K562 (cell line): ENCODE measurements at regions not wholly inside any gene's neighbourhood (a gene's known extent, or its start where the extent isn't known, plus 50 kb on each side); places are given as distances from the start of the nearest gene placed in this dataset.
"Not testable (repeated sequence)": the region's sequence is repeated elsewhere in the genome, so short reads cannot be mapped to it uniquely, and the experiment has no call there.

ENCODE experiments used
- ATAC-seq: fragments of 200-7000 bp; cut with Tn5 transposase; 3 replicates; pipeline ENCODE4 v1.9.1; 2020; ENCODE audit warnings: moderate library complexity
- BruUV-seq: library from RNA; stranded (reverse); fragments of 400-500 nt; replicated peaks from 2 replicates; lab custom pipeline; 2021; lab: Mats Ljungman, UMichigan
- CTCF ChIA-PET: fragments of 300-600 bp; formaldehyde crosslinking; extraction: SDS; loops from one replicate; lab custom pipeline; 2021; ENCODE audit warnings: low intra/inter-chr PET ratio; lab: Yijun Ruan, JAX
- POLR2A ChIA-PET: fragments of 300-600, 350-650 bp; sonication (Branson Sonifier 250); formaldehyde crosslinking; extraction: SDS; loops from one replicate; lab custom pipeline; 2021; ENCODE audit warnings: antibody characterized with exemption, inconsistent platforms; lab: Yijun Ruan, JAX
- DNase-seq, 4 experiments: peaks; one replicate each; pipeline versions ENCODE4 v3.0.0 to v3.0.0-alpha.2; 2011 to 2018; ENCODE audit warnings: low spot score in 3 of 4, mixed read lengths in 3 of 4; ENCODE audit errors: extremely low read depth in 1 of 4
- FAIRE-seq: peaks from 2 replicates; lab custom pipeline; 2011; peaks lifted over from hg19 to GRCh38; lab: Jason Lieb, UNC
- H2AFZ ChIP-seq: 2 replicates; pipeline ENCODE4 v1.6.0; 2011; ENCODE audit warnings: low read depth, low read length, control low read depth, inconsistent platforms
- H3K27ac ChIP-seq: fragments of 200-600 bp; 3 replicates; pipeline ENCODE4 v1.8.0; 2011; ENCODE audit warnings: low read depth, mild to moderate bottlenecking, control low read depth, inconsistent platforms, low read length, moderate library complexity, mixed read lengths; ENCODE audit errors: extremely low read depth
- H3K27me3 ChIP-seq, 2 experiments: fragments of 300-600 bp in 1 of 2; 2 replicates in 1 of 2; 3 replicates in 1 of 2; pipeline versions ENCODE4 v1.6.0 to v1.8.0; 2011; ENCODE audit warnings: inconsistent platforms in 2 of 2, low read length in 2 of 2, mild to moderate bottlenecking in 1 of 2, mixed read lengths in 1 of 2, moderate library complexity in 1 of 2; ENCODE audit not compliant: control insufficient read depth in 2 of 2, insufficient read depth in 2 of 2
- H3K36me3 ChIP-seq: fragments of 300-600 bp; 3 replicates; pipeline ENCODE4 v1.8.0; 2011; ENCODE audit warnings: mild to moderate bottlenecking, low read length, inconsistent platforms; ENCODE audit not compliant: control insufficient read depth, insufficient read depth
- H3K4me1 ChIP-seq, 2 experiments: fragments of 200-600 bp in 1 of 2; replicated peaks in 1 of 2; 2 replicates in 1 of 2; 3 replicates in 1 of 2; pipeline versions ENCODE4 v1.5.1 to v1.8.0; 2011; ENCODE audit warnings: inconsistent platforms in 2 of 2, low read length in 2 of 2, mild to moderate bottlenecking in 1 of 2, mixed read lengths in 1 of 2, moderate library complexity in 1 of 2; ENCODE audit not compliant: control insufficient read depth in 2 of 2, insufficient read depth in 2 of 2
- H3K4me2 ChIP-seq: 2 replicates; pipeline ENCODE4 v1.6.1; 2011; ENCODE audit warnings: low read length, control low read depth, inconsistent platforms, mixed read lengths; ENCODE audit not compliant: insufficient read depth
- H3K4me3 ChIP-seq: fragments of 200-600 bp; sonication (generic), shearing (Covaris generic); 2 replicates; pipeline ENCODE4 v1.5.1; 2016; ENCODE audit warnings: control low read depth, inconsistent platforms
- H3K79me2 ChIP-seq: fragments of 200-600 bp; 3 replicates; pipeline ENCODE4 v1.8.0; 2011; ENCODE audit warnings: low read length, inconsistent platforms; ENCODE audit not compliant: control insufficient read depth, insufficient read depth
- H3K9ac ChIP-seq, 2 experiments: 2 replicates each; pipeline versions ENCODE4 v1.6.0 to v1.6.1; 2011; ENCODE audit warnings: low read depth in 2 of 2, low read length in 2 of 2, control low read depth in 1 of 2, inconsistent platforms in 1 of 2, mild to moderate bottlenecking in 1 of 2, mixed read lengths in 1 of 2; ENCODE audit not compliant: insufficient read depth in 1 of 2
- H3K9me1 ChIP-seq: one replicate; pipeline ENCODE4 v1.6.0; 2011; ENCODE audit warnings: inconsistent platforms, mild to moderate bottlenecking, low read length, moderate library complexity; ENCODE audit not compliant: control insufficient read depth, insufficient read depth
- H3K9me3 ChIP-seq: replicated peaks from 2 replicates; pipeline ENCODE4 v1.5.1; 2011; ENCODE audit warnings: low read depth, low read length, inconsistent platforms; ENCODE audit not compliant: control insufficient read depth, insufficient read depth
- H4K20me1 ChIP-seq: replicated peaks from 2 replicates; pipeline ENCODE4 v1.6.1; 2011; ENCODE audit warnings: low read length, inconsistent platforms, mixed read lengths; ENCODE audit not compliant: control insufficient read depth, insufficient read depth
- ATF3 ChIP-seq, 2 experiments: fragments of 450-650 bp in 1 of 2; sonication (generic) in 1 of 2; formaldehyde crosslinking in 1 of 2; IDR thresholded peaks in 1 of 2; conservative IDR thresholded peaks in 1 of 2; 2 replicates each; pipeline versions ENCODE4 v1.6.1 to v1.8.1; 2016 to 2023; ENCODE audit warnings: mild to moderate bottlenecking in 2 of 2, moderate library complexity in 2 of 2, inconsistent platforms in 1 of 2, missing genetic modification reagents in 1 of 2
- CBX3 ChIP-seq, 2 experiments: IDR thresholded peaks; 1 replicate in 1 of 2; 2 replicates in 1 of 2; pipeline ENCODE4 v1.6.1; 2012; ENCODE audit warnings: inconsistent platforms in 2 of 2, low read length in 2 of 2, borderline replicate concordance in 1 of 2, control low read depth in 1 of 2
- CTBP1 ChIP-seq: fragments of 450-650 bp; IDR thresholded peaks from 2 replicates; pipeline ENCODE4 v1.6.1; 2016; ENCODE audit warnings: borderline replicate concordance
- FOXK2 ChIP-seq, 2 experiments: fragments of 450-650 bp; IDR thresholded peaks in 1 of 2; conservative IDR thresholded peaks in 1 of 2; 2 replicates each; pipeline ENCODE4 v1.6.1; 2016; ENCODE audit warnings: low read depth in 2 of 2, mild to moderate bottlenecking in 1 of 2
- FOXM1 ChIP-seq, 2 experiments: fragments of 450-650 bp in 1 of 2; sonication (generic) in 1 of 2; formaldehyde crosslinking in 1 of 2; IDR thresholded peaks; 2 replicates each; pipeline versions ENCODE4 v1.6.1 to v1.9.0; 2017 to 2022; ENCODE audit warnings: low read depth in 2 of 2, mild to moderate bottlenecking in 2 of 2, missing genetic modification reagents in 1 of 2, moderate library complexity in 1 of 2
- GATAD2A ChIP-seq: fragments of 450-650 bp; IDR thresholded peaks from 2 replicates; pipeline ENCODE4 v1.6.1; 2017
- HMBOX1 ChIP-seq: sonication (generic); IDR thresholded peaks from 2 replicates; pipeline ENCODE4 v1.6.1; 2016
- MNT ChIP-seq, 2 experiments: fragments of 450-650 bp; conservative IDR thresholded peaks; 2 replicates each; pipeline ENCODE4 v1.6.1; 2017; ENCODE audit warnings: mild to moderate bottlenecking in 2 of 2, moderate library complexity in 2 of 2
- SMARCA4 ChIP-seq: fragments of 450-650 bp; IDR thresholded peaks from 2 replicates; pipeline ENCODE4 v1.6.1; 2016
- SMARCE1 ChIP-seq: fragments of 450-650 bp; IDR thresholded peaks from 2 replicates; pipeline ENCODE4 v1.7.1; 2016; ENCODE audit warnings: mild to moderate bottlenecking
- TEAD1 ChIP-seq, 2 experiments: fragments of 450-650 bp in 1 of 2; sonication (generic) in 1 of 2; formaldehyde crosslinking; IDR thresholded peaks; 2 replicates each; pipeline versions ENCODE4 v1.4.0 to v1.8.0; 2020 to 2022; ENCODE audit warnings: mild to moderate bottlenecking in 2 of 2, missing genetic modification reagents in 1 of 2
- TRIM24 ChIP-seq, 2 experiments: fragments of 450-650 bp; IDR thresholded peaks; 2 replicates each; pipeline ENCODE4 v1.6.1; 2016
- TRIM28 ChIP-seq: fragments of 450-650 bp; IDR thresholded peaks from 2 replicates; pipeline ENCODE4 v1.6.1; 2017
- VEZF1 ChIP-seq: fragments of 200-800 bp; sonication (Bioruptor generic); IDR thresholded peaks from 2 replicates; pipeline ENCODE4 v1.6.1; 2017; ENCODE audit warnings: missing genetic modification characterization, missing compliant biosample characterization
- ZFX ChIP-seq: sonication (generic); formaldehyde crosslinking; IDR thresholded peaks from 2 replicates; pipeline ENCODE4 v1.8.0; 2022; ENCODE audit warnings: mild to moderate bottlenecking, missing genetic modification reagents, moderate library complexity
- WGBS: fragments of 100-300 bp; shearing (Covaris generic); methylation state at CpG from one replicate; pipeline ENCODE4 v1.1.6; 2016; ENCODE audit warnings: low coverage, mixed read lengths; ENCODE audit not compliant: insufficient coverage; ENCODE audit errors: missing lambda C conversion rate; 5-methylcytosine and 5-hydroxymethylcytosine counted together
- in situ Hi-C: fragments of 300-500 bp; cut with MboI; formaldehyde crosslinking; loops from 4 replicates; pipeline ENCODE4 v1.15.0; 2018; ENCODE audit warnings: inconsistent platforms, mixed read lengths
- intact Hi-C: fragments of 100-400 bp; cut with micrococcal nuclease; formaldehyde crosslinking; loops from 2 replicates; pipeline ENCODE4 v1.14.2; 2022

GRCh38 chr7:6995493-6996289 is 169.6 kb upstream of the CCZ1B start:
- BruUV-seq; ATAC-seq; H3K4me3 ChIP-seq; FAIRE-seq; H3K27me3 ChIP-seq; POLR2A ChIA-PET; H3K9me1 ChIP-seq; H3K9me3 ChIP-seq; in situ Hi-C loops; H3K79me2 ChIP-seq; H3K4me2 ChIP-seq; H4K20me1 ChIP-seq; CTCF ChIA-PET; H3K9ac ChIP-seq; H3K36me3 ChIP-seq; TF ChIP-seq FOXM1 (CRISPR knock-in tag; IDR thresholded peaks at IDR 0.05; ENCODE audit: low read depth); ATF3 (CRISPR knock-in tag; conservative IDR thresholded peaks at IDR 0.05): not testable (repeated sequence)
- Histone ChIP-seq H3K27ac (peak overlapping the region; percentile 51; the same call in 1 of the 3 replicates), H2AFZ (0 out of 2 replicates have a peak overlapping the region, but pooled peaks have one; percentile 59), H3K4me1 (peaks cover 3 to 10% of the 10 kb centered on the region in 2 experiments; a peak in 4 of 5 replicates)
- intact Hi-C loops = loop anchor here (10.0 kb wide), 2 partner anchors 49 to 189 kb away; partner anchors contain the start of gene C1GALT1
- WGBS = 6% methylated on average over 7 of the region's 7 CpGs
- peak in 1 of 4 experiments; percentile 78 for DNase-seq
- peak; percentile 52 for TF ChIP-seq HMBOX1
- TF ChIP-seq SMARCA4 = peak; percentile 93
- TF ChIP-seq SMARCE1 = peak; percentile 83
- peak; percentile 90 for TF ChIP-seq FOXM1 (IDR thresholded peaks at IDR 0.05; ENCODE audit: low read depth)
- TF ChIP-seq TRIM28 = peak; percentile 79; the same call in 1 of the 2 replicates
- peak; percentile 92 to 94 for TF ChIP-seq TRIM24 (IDR thresholded peaks at IDR 0.05)
- 0 out of 3 replicates have a peak, but pooled peaks of 1 of the 2 experiments have one; percentile 23 for TF ChIP-seq CBX3 (IDR thresholded peaks at IDR 0.05; ENCODE audit: borderline replicate concordance in 1 of 2, low read length in 2 of 2)
- 0 out of 4 replicates have a peak, but pooled peaks of 1 of the 2 experiments have one; percentile 6 for TF ChIP-seq TEAD1 (CRISPR knock-in tag; IDR thresholded peaks at IDR 0.05)
- peak; percentile 9; the same call in 1 of the 2 replicates for TF ChIP-seq ZFX
- TF ChIP-seq ATF3 (IDR thresholded peaks at IDR 0.05) = peak; percentile 62; the same call in 1 of the 2 replicates
- TF ChIP-seq GATAD2A = peak; percentile 50; the same call in 1 of the 2 replicates
- peak; percentile 74; the same call in 1 of the 2 replicates for TF ChIP-seq CTBP1
- peak; percentile 93 to 94 for TF ChIP-seq FOXK2 (conservative IDR thresholded peaks at IDR 0.05 in 1 of 2, IDR thresholded peaks at IDR 0.05 in 1 of 2; ENCODE audit: low read depth in 2 of 2)
- TF ChIP-seq VEZF1 (CRISPR knock-in tag) = 0 out of 2 replicates have a peak, but pooled peaks have one; percentile 15
- peak; percentile 15 to 39; a peak in 1 of 4 replicates for TF ChIP-seq MNT (conservative IDR thresholded peaks at IDR 0.05)
